ENCODE measurements at regions not wholly inside any gene's neighbourhood (a gene's known extent, or its start where the extent isn't known, plus 50 kb on each side); places are given as distances from the start of the nearest gene placed in this dataset.
A peak's percentile ranks its signal among the peaks of the same experiment; 100 is the strongest.
"Not testable (repeated sequence)": the region's sequence is repeated elsewhere in the genome, so short reads cannot be mapped to it uniquely, and the experiment has no call there.

DNA sequence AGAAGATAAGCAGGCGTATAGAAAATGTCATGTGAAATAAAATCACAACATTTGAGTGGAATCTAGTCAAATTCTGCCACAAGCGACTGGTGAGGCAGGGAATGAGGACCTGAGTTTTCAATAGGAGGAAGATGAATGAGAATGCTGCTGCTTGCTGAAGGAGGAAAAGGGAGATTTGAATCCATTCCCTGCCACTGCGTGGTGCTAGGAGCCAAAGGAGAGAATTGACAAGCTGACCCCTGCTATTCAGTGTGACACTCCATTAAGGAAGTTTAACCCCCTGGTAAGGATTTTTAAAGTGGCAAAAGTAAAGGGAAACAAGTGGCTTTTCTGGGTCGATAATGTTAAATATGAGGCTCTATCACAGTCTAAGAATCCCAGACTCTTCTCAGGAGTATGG lies 314.0 kb downstream of the NAF1 start:
- H3K27ac ChIP-seq: no peak overlapping the region
- TF ChIP-seq ZFX (IDR thresholded peaks at IDR 0.05; ENCODE audit: borderline replicate concordance): no peak
- TF ChIP-seq, protein P1, sequence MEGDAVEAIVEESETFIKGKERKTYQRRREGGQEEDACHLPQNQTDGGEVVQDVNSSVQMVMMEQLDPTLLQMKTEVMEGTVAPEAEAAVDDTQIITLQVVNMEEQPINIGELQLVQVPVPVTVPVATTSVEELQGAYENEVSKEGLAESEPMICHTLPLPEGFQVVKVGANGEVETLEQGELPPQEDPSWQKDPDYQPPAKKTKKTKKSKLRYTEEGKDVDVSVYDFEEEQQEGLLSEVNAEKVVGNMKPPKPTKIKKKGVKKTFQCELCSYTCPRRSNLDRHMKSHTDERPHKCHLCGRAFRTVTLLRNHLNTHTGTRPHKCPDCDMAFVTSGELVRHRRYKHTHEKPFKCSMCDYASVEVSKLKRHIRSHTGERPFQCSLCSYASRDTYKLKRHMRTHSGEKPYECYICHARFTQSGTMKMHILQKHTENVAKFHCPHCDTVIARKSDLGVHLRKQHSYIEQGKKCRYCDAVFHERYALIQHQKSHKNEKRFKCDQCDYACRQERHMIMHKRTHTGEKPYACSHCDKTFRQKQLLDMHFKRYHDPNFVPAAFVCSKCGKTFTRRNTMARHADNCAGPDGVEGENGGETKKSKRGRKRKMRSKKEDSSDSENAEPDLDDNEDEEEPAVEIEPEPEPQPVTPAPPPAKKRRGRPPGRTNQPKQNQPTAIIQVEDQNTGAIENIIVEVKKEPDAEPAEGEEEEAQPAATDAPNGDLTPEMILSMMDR (IDR thresholded peaks at IDR 0.05): no peak

DNA sequence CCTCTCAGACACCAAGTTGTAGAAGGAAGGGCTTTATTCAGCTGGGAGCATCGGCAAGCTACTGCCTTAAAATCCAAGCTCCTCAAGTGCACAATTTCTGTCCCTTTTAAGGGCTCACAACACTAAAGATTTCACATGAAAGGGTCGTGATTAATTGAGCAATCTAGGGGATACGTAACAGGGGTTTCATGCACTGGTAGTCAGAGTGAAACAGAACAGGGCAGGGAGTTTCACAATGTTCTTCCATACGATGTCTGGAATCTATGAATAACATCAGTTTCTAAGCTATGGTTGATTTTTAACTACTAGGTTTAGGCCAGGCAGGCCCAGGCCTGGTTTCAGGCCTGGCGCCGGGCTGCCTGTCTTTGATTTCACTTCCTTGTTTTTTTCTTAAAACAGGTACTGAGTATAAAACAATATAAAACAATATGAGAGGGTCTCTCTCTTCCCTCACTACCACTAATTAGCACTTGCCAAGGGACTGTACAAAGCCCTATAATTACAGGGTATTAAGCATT lies 315.4 kb downstream of the NAF1 start:
- H3K27ac ChIP-seq: not testable (repeated sequence)

DNA sequence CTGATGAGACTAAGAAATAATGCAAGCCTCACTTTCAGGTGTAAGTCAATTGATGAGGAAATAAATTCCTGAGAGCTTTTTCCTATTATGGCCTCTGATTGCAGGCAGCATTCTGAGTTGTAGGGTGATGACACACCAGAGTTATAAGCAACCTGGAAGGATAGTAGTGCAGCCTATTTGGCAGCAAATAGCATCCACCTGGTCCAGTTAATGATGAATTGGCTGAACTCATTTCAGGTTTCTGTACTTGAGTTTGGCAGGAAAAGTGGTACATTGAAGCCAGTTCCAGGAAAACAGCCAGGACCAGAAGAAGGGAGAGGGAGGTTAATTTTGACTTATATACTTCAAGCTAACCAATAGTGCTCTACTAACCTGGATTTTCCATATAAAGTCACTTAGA lies 316.8 kb downstream of the NAF1 start:
- no peak for TF ChIP-seq ZFX (IDR thresholded peaks at IDR 0.05; ENCODE audit: borderline replicate concordance)
- TF ChIP-seq, protein P1 (IDR thresholded peaks at IDR 0.05): no peak
- H3K27ac ChIP-seq: no peak overlapping the region

DNA sequence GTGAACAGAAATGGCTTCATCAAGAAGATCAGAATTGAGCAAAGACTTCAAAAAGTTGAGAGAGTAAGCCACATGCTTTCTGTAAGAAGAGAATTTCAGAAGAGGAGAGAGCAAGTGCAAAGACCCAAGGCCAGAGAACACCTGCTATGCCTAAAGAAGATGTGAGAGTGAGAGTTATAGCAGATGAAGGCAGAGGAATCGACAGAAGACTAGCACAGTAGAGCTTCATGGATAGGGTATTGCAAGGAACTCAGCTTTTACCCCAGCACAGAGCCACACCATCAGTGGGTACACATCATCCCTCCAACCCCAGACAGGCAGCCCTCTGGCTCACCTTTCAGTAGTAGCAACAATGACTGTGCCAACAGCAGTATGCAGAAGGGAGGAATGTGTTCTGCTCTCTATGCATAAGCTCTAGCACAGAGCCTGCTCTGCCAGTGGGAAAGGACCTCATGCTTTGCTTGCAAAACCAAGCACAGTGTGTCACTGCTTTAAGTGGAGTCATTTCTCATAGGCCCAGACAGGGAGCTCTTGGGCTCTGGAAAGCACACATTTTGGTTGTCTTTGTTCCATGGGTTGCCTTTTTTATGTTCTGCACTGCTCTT lies 318.6 kb downstream of the NAF1 start:
- TF ChIP-seq ZFX (IDR thresholded peaks at IDR 0.05; ENCODE audit: borderline replicate concordance): no peak
- TF ChIP-seq, protein P1 (IDR thresholded peaks at IDR 0.05): no peak

DNA sequence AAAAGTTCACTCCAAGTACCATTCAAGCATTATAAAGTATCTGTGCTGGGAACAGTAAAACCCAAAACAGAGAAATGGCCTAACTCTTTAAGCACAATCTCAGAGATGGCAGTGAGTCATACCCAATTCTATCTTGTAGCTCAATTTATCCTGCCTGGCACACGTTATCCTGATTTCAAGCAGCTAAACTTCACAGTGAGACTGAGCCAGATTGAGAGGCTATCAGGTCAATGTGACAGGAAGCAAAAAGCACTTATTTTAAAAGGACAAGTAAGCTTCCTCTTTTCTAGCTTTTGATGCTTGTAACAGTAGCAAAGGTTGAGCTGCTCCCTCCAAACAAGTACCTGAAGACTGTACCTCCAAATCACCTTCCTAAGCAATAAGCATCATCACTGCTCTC lies 324.9 kb downstream of the NAF1 start:
- TF ChIP-seq, protein P1 (IDR thresholded peaks at IDR 0.05): no peak
- no peak for TF ChIP-seq ZFX (IDR thresholded peaks at IDR 0.05; ENCODE audit: borderline replicate concordance)
- H3K27ac ChIP-seq: no peak overlapping the region

More for the DNA sequence above, 318.6 kb downstream of the NAF1 start:
- no peak overlapping the region for H3K27ac ChIP-seq

DNA sequence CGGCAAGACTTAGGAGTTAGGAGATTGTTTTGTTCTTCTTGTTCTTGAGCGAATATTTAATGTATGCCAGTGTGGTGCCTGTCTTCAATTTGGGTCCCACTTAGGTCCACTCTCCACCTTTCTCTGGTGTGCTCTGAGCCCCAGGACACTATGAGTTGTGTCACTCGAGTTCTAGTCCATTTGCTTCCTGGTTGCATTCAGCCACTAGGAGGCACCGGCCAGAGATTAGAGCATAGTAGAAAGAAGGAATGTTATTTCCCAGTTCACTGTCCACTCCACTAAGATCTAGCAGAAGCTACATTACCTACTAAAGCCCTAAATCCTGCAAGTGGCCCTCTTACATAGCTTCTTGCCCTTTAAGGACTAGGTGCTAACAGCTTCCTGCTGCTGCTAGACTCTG lies 326.9 kb downstream of the NAF1 start:
- no peak overlapping the region for H3K27ac ChIP-seq
- TF ChIP-seq, protein P1 (IDR thresholded peaks at IDR 0.05): peak; percentile 43
- no peak for TF ChIP-seq ZFX (IDR thresholded peaks at IDR 0.05; ENCODE audit: borderline replicate concordance)

DNA sequence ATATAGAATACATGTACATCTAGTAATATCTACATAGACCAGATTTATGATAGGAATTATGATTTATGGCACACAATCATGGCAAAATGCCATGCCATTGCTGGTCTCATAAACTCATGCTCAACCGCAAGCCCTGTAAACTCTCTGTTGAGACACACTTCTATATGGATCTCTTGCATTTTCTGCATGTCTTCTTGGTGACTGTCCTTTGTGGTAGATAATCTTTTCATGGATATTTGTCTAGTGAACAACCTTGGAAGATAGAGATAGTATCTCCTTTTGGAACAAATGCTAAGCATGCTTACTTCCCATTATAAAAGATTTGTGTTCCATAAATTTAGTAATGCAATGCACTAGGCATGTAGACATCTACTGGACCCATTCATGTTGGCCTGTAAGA lies 328.0 kb downstream of the NAF1 start:
- no peak overlapping the region for H3K27ac ChIP-seq
- TF ChIP-seq, protein P1 (IDR thresholded peaks at IDR 0.05): no peak
- no peak for TF ChIP-seq ZFX (IDR thresholded peaks at IDR 0.05; ENCODE audit: borderline replicate concordance)

DNA sequence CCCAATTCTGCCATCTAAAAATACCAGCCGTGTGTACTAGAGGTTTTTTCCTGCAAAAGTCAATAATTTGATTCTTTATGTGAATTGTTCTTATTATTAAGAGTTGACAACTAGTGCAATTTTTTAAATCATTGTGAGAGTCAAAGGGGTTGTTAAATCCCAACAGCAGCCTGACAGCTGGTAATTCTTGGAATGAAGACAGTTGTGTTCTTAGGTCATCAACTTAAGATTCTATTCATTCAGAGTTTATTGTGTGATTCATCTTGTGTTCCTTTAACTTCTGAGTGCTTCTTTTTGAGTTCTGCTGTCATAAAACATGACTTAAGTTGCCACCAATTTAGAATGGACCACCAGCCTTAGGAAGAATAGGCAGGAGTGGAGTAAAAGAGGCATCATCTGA lies 329.0 kb downstream of the NAF1 start:
- TF ChIP-seq, protein P1 (IDR thresholded peaks at IDR 0.05): no peak
- no peak for TF ChIP-seq ZFX (IDR thresholded peaks at IDR 0.05; ENCODE audit: borderline replicate concordance)
- H3K27ac ChIP-seq: no peak overlapping the region

All from 22Rv1 (cell line).